ENCODE measurements at regions not wholly inside any gene's neighbourhood (a gene's known extent, or its start where the extent isn't known, plus 50 kb on each side); places are given as distances from the start of the nearest gene placed in this dataset.

DNA sequence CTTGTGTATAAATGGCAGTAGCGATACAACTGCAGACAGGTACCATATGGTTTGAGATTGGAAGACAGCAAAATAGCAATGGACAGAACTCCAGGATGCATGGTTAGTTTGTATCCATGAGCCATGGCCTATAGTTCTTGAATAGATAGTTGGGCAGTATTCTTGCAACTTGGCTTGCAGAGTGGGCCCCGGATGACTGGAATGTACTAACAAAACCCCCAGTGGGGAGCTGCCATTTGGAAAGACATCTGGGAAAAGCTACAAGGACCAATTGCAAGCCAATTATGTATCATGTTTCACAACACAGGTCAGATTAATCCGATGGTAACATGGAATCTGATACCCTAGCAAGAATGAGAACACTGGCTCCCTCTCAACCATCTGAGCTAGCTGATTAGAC is 279.6 kb downstream of the RERGL start:
- TF ChIP-seq POLR2AphosphoS5 (IDR thresholded peaks at IDR 0.05; ENCODE audit: low read depth, low read length) (no peak), POLR2A (IDR thresholded peaks at IDR 0.05; ENCODE audit: low read depth, low read length) (no peak), TAF1 (IDR thresholded peaks at IDR 0.05; ENCODE audit: low read depth, low read length) (no peak), PAX5 (IDR thresholded peaks at IDR 0.05; ENCODE audit: insufficient read depth, low read length, severe bottlenecking) (no peak), SPI1 (IDR thresholded peaks at IDR 0.05; ENCODE audit: low read depth, low read length) (no peak)

Measured in GM12891 (cell line).